Psoas muscle (tissue), 7 donors: ENCODE measurements at regions not wholly inside any gene's neighbourhood (a gene's known extent, or its start where the extent isn't known, plus 50 kb on each side); places are given as distances from the start of the nearest gene placed in this dataset.

ENCODE experiments used
- ATAC-seq, 4 donors: fragments of 200-7000 bp; cut with Tn5 transposase; one replicate each; pipeline ENCODE4 v1.9.1; 2020; ENCODE audit warnings: moderate library complexity in 3 of 4, mild to moderate bottlenecking in 2 of 4
- DNase-seq, 2 donors: peaks; one replicate each; pipeline ENCODE4 v3.0.0-alpha.2; 2020
- H3K27ac ChIP-seq: fragments of 200-600 bp; one replicate; pipeline ENCODE4 v1.8.0; 2022
- H3K27me3 ChIP-seq, 3 donors: fragments of 200-600 bp in 1 of 3; one replicate each; pipeline versions ENCODE4 v1.6.1 to v1.8.0; 2013 to 2022; ENCODE audit warnings: low read length in 2 of 3, mild to moderate bottlenecking in 2 of 3, moderate library complexity in 1 of 3; ENCODE audit not compliant: insufficient read depth in 3 of 3
- H3K36me3 ChIP-seq, 2 donors: fragments of 200-600 bp in 1 of 2; one replicate each; pipeline versions ENCODE4 v1.6.1 to v1.8.0; 2013 to 2022; ENCODE audit warnings: low read depth in 1 of 2, mild to moderate bottlenecking in 1 of 2, moderate library complexity in 1 of 2; ENCODE audit not compliant: insufficient read depth in 1 of 2
- H3K4me1 ChIP-seq: fragments of 200-600 bp; one replicate; pipeline ENCODE4 v1.8.0; 2022
- H3K4me3 ChIP-seq: fragments of 200-600 bp; one replicate; pipeline ENCODE4 v1.8.0; 2022; ENCODE audit warnings: mild to moderate bottlenecking
- H3K9me3 ChIP-seq: fragments of 200-600 bp; one replicate; pipeline ENCODE4 v1.8.0; 2022
- CTCF ChIP-seq: fragments of 200-600 bp; IDR thresholded peaks from one replicate; pipeline ENCODE4 v1.8.0; 2022; ENCODE audit warnings: antibody characterized with exemption
- WGBS, 3 donors: extraction: QIAGEN DNeasy Blood & Tissue Kit; methylation state at CpG; one replicate each; pipeline versions ENCODE4 v1.1.6 to v1.1.7; 2013; 5-methylcytosine and 5-hydroxymethylcytosine counted together
- intact Hi-C, 2 donors: fragments of 100-400 bp; cut with DNase I; formaldehyde crosslinking; loops; one replicate each; pipeline versions ENCODE4 v1.11.0 to v1.14.2; 2022
- donor health status: healthy with polysubstance abuse.
- donor health status: DM: no; HTN: no; CAD: no; lungs with moderate emphysema.
- donor health status: Bipolar disorder and iron deficiency.
- donor health status: healthy.
- donor health status: DM: yes; HTN: yes; CAD: no.
- donor health status: DM: no; HTN: no; CAD: no.
- donor health status: DM: yes; HTN: yes; CAD: no.

- Histone ChIP-seq H3K9me3 (no peaks in the 10 kb centered on the region), H3K4me3 (no peak overlapping the region), H3K4me1 (no peaks in the 10 kb centered on the region), H3K27ac (no peak overlapping the region), H3K27me3 (no peaks in the 10 kb centered on the region), H3K36me3 (no peaks in the 10 kb centered on the region)
- ATAC-seq (no peak), DNase-seq (no peak)
- intact Hi-C loops: no loop called here
- 70 to 80% (median 74%) methylated on average over 4 of the region's 4 CpGs for WGBS, 3 donors
- no peak for TF ChIP-seq CTCF
Measured at GRCh38 chr9:103816146-103816545, 278.0 kb upstream of the SMC2 start.

GRCh38 chr9:103819936-103820335 is 274.2 kb upstream of the SMC2 start:
- Histone ChIP-seq H3K27me3 (no peaks in the 10 kb centered on the region), H3K9me3 (no peaks in the 10 kb centered on the region), H3K4me1 (no peaks in the 10 kb centered on the region), H3K36me3 (no peaks in the 10 kb centered on the region), H3K4me3 (no peak overlapping the region), H3K27ac (no peak overlapping the region)
- no peak for TF ChIP-seq CTCF
- WGBS, 3 donors: 60 to 74% (median 74%) methylated on average over 1 of the region's 1 CpG
- DNase-seq: no peak
- ATAC-seq: no peak
- intact Hi-C loops: no loop called here

GRCh38 chr9:103821115-103821514 is 273.0 kb upstream of the SMC2 start:
- Histone ChIP-seq H3K9me3 (no peaks in the 10 kb centered on the region), H3K36me3 (no peaks in the 10 kb centered on the region), H3K27me3 (no peaks in the 10 kb centered on the region), H3K4me1 (no peaks in the 10 kb centered on the region), H3K4me3 (no peak overlapping the region), H3K27ac (no peak overlapping the region)
- ATAC-seq (no peak), DNase-seq (no peak)
- no peak for TF ChIP-seq CTCF
- intact Hi-C loops: no loop called here
- WGBS, 3 donors: 79 to 81% (median 81%) methylated on average over 1 of the region's 1 CpG

- H3K27me3 ChIP-seq: no peaks in the 10 kb centered on the region
- ATAC-seq (no peak), DNase-seq (no peak)
- no peaks in the 10 kb centered on the region for H3K9me3 ChIP-seq
- intact Hi-C loops: no loop called here
- H3K4me1 ChIP-seq: no peaks in the 10 kb centered on the region
- no peak overlapping the region for H3K27ac ChIP-seq
- H3K4me3 ChIP-seq: no peak overlapping the region
- TF ChIP-seq CTCF: no peak
- no peaks in the 10 kb centered on the region for H3K36me3 ChIP-seq
- 70 to 85% (median 73%) methylated on average over 1 of the region's 1 CpG for WGBS, 3 donors
Measured at GRCh38 chr9:103837940-103838339, 256.2 kb upstream of the SMC2 start.

GRCh38 chr9:103839197-103839596 is 254.9 kb upstream of the SMC2 start:
- H3K9me3 ChIP-seq: no peaks in the 10 kb centered on the region
- H3K36me3 ChIP-seq: no peaks in the 10 kb centered on the region
- H3K27me3 ChIP-seq: no peaks in the 10 kb centered on the region
- TF ChIP-seq CTCF: no peak
- DNase-seq: no peak
- H3K4me3 ChIP-seq: no peak overlapping the region
- no peaks in the 10 kb centered on the region for H3K4me1 ChIP-seq
- H3K27ac ChIP-seq: no peak overlapping the region
- intact Hi-C loops: no loop called here
- ATAC-seq: no peak
- 88 to 92% (median 90%) methylated on average over 1 of the region's 1 CpG for WGBS, 3 donors
